Activated B cell treated with CpG ODN at 0.5 μM for 24 hours (primary cell): ENCODE measurements at regions not wholly inside any gene's neighbourhood (a gene's known extent, or its start where the extent isn't known, plus 50 kb on each side); places are given as distances from the start of the nearest gene placed in this dataset.

Experiments
- ATAC-seq: fragments of 200-7000 bp; cut with Tn5 transposase; one replicate; pipeline ENCODE4 v1.10.0; 2021; ENCODE audit warnings: low read depth, mild to moderate bottlenecking, moderate library complexity
- CTCF ChIA-PET: fragments of 350-600 bp; sonication (Branson Sonifier 250); formaldehyde crosslinking; loops from one replicate; lab custom pipeline; 2021; ENCODE audit warnings: antibody characterized with exemption; lab: Charles Lee
- POLR2A ChIA-PET: fragments of 350-600 bp; sonication (Branson Sonifier 250); formaldehyde crosslinking; loops from one replicate; lab custom pipeline; 2021; ENCODE audit warnings: antibody characterized with exemption; lab: Charles Lee
- DNase-seq: peaks from one replicate; pipeline ENCODE4 v3.0.0; 2022
- H3K27ac Mint-ChIP-seq: one replicate; pipeline ENCODE4 v1.8.0; 2020; ENCODE audit warnings: mixed read lengths
- H3K27me3 Mint-ChIP-seq: one replicate; pipeline ENCODE4 v1.8.0; 2021; ENCODE audit warnings: mixed read lengths
- H3K36me3 Mint-ChIP-seq: one replicate; pipeline ENCODE4 v1.8.0; 2021; ENCODE audit warnings: low read depth, mixed read lengths
- H3K4me1 Mint-ChIP-seq: one replicate; pipeline ENCODE4 v1.8.0; 2021; ENCODE audit warnings: mixed read lengths
- H3K4me3 Mint-ChIP-seq: one replicate; pipeline ENCODE4 v1.8.0; 2020; ENCODE audit warnings: mild to moderate bottlenecking, mixed read lengths
- H3K9me3 Mint-ChIP-seq: one replicate; pipeline ENCODE4 v1.8.0; 2020; ENCODE audit warnings: mixed read lengths
- CTCF ChIP-seq: fragments of 200-600 bp; IDR thresholded peaks from one replicate; pipeline ENCODE4 v1.8.0; 2022; ENCODE audit warnings: antibody characterized with exemption, mild to moderate bottlenecking
- intact Hi-C: fragments of 100-400 bp; cut with micrococcal nuclease; formaldehyde crosslinking; loops from one replicate; pipeline ENCODE4 v1.15.1; 2024

DNA sequence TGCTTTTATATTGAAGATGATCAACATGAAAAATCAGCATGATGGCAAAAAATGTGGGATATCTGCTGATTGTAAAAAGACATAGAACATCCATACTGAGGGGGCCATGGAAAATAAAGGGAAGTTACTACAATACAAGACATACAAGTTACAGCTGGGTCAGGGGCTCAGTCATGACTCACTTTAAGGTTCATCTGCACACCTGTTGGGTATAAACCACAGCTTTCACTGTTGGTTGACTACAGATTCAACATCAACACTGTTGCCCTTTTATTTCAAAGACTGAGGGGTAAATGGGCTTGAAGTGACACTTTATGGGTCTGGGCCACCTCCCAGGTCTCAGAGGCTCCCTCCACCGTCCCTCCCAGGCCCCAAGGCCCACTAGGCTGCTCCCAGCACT is 98.1 kb upstream of the IRS2 start:
- ATAC-seq (no peak), DNase-seq (no peak)
- ChIA-PET CTCF (no interaction called here), POLR2A (no interaction called here)
- Mint-ChIP-seq H3K27me3 (no peaks in the 10 kb centered on the region), H3K4me1 (no peaks in the 10 kb centered on the region), H3K36me3 (no peaks in the 10 kb centered on the region), H3K4me3 (no peak overlapping the region), H3K27ac (no peak overlapping the region), H3K9me3 (peaks cover 1% of the 10 kb centered on the region)
- intact Hi-C loops, result no loop called here
- no peak for TF ChIP-seq CTCF

- no peaks in the 10 kb centered on the region for H3K9me3 Mint-ChIP-seq
- ATAC-seq (no peak), DNase-seq (no peak)
- no peaks in the 10 kb centered on the region for H3K36me3 Mint-ChIP-seq
- H3K4me3 Mint-ChIP-seq, result no peak overlapping the region
- TF ChIP-seq CTCF, result no peak
- H3K27me3 Mint-ChIP-seq, result no peaks in the 10 kb centered on the region
- H3K4me1 Mint-ChIP-seq, result no peaks in the 10 kb centered on the region
- no peak overlapping the region for H3K27ac Mint-ChIP-seq
- ChIA-PET POLR2A (no interaction called here), CTCF (no interaction called here)
- intact Hi-C loops, result no loop called here
These were observed 97.1 kb upstream of the IRS2 start for GRCh38 chr13:109883181-109884180.

DNA sequence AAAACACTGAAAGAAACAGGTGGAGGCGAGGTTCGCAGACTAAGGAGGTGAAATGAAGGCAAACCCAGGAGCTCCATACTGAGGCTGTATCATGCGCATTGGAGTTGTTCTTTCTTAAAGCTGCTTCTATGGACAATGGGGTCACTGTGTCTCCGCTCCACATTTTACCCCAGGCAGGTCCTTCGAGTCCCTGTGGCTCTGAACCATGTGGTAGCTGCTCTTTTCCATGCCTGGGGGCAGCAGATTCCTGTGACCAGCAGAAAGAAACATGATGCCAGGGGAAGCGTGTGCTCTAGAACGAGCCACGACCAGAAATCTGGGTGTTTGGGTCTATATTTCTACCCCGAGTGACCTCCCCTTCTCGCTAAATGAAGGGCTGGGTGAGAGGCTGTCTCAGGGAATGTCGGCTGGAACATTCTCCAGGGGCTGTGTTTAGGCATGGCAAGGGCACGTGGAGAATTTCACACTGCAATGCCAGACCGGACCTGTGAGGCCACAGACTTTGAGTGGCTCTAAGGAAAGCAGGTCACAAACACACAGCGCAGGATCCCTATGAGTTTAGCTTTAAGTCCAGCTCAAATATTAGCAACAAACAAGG is 95.7 kb upstream of the IRS2 start:
- ATAC-seq (no peak), DNase-seq (no peak)
- Mint-ChIP-seq H3K27ac (no peak overlapping the region), H3K27me3 (no peaks in the 10 kb centered on the region), H3K9me3 (no peaks in the 10 kb centered on the region), H3K4me3 (no peak overlapping the region), H3K4me1 (no peaks in the 10 kb centered on the region), H3K36me3 (no peaks in the 10 kb centered on the region)
- ChIA-PET POLR2A (no interaction called here), CTCF (interaction anchor here (0.7 kb wide), 1 partner anchor 13 kb away, joined by 3 read pairs; no protein-coding TSS in a partner anchor)
- intact Hi-C loops, result no loop called here
- no peak for TF ChIP-seq CTCF

GRCh38 chr13:109881347-109881725 is 95.0 kb upstream of the IRS2 start:
- DNase-seq (no peak), ATAC-seq (no peak)
- TF ChIP-seq CTCF, result no peak
- intact Hi-C loops, result no loop called here
- no peaks in the 10 kb centered on the region for H3K4me1 Mint-ChIP-seq
- H3K27me3 Mint-ChIP-seq, result no peaks in the 10 kb centered on the region
- no peak overlapping the region for H3K4me3 Mint-ChIP-seq
- ChIA-PET POLR2A (no interaction called here), CTCF (no interaction called here)
- H3K27ac Mint-ChIP-seq, result no peak overlapping the region
- no peaks in the 10 kb centered on the region for H3K9me3 Mint-ChIP-seq
- no peaks in the 10 kb centered on the region for H3K36me3 Mint-ChIP-seq
